ENCODE measurements at regions not wholly inside any gene's neighbourhood (a gene's known extent, or its start where the extent isn't known, plus 50 kb on each side); places are given as distances from the start of the nearest gene placed in this dataset.

- no peak for TF ChIP-seq CTCF (IDR thresholded peaks at IDR 0.05; ENCODE audit: insufficient read depth, low read depth, low read length)
- no peak for TF ChIP-seq EZH2 (IDR thresholded peaks at IDR 0.05; ENCODE audit: insufficient read depth, low read length)
Measured at GRCh38 chr13:84296401-84296800, 414.1 kb upstream of the SLITRK1 start.

All from astrocyte (in vitro differentiated cells and primary cell).